GM12878 (cell line): ENCODE measurements at regions not wholly inside any gene's neighbourhood (a gene's known extent, or its start where the extent isn't known, plus 50 kb on each side); places are given as distances from the start of the nearest gene placed in this dataset.

Experiments used
- ATAC-seq: fragments of 200-7000 bp; cut with Tn5 transposase; 3 replicates; pipeline ENCODE4 v1.9.1; 2020; ENCODE audit warnings: mild to moderate bottlenecking, moderate library complexity
- BruUV-seq: library from RNA; stranded (reverse); fragments of 400-500 nt; replicated peaks from 2 replicates; lab custom pipeline; 2021; lab: Mats Ljungman, UMichigan
- CTCF ChIA-PET: fragments of 300-600 bp; sonication (Branson Sonifier 250); formaldehyde crosslinking; extraction: SDS; loops from one replicate; lab custom pipeline; 2021; ENCODE audit warnings: inconsistent platforms; lab: Yijun Ruan, JAX
- POLR2A ChIA-PET: fragments of 350-600 bp; formaldehyde crosslinking; extraction: SDS; loops from one replicate; lab custom pipeline; 2021; ENCODE audit warnings: inconsistent platforms; lab: Charles Lee
- RAD21 ChIA-PET: fragments of 300-600 bp; sonication (Branson Sonifier 250); formaldehyde crosslinking; loops from one replicate; lab custom pipeline; 2023; ENCODE audit warnings: antibody characterized with exemption; ENCODE audit not compliant: unreplicated experiment; lab: Charles Lee
- SMC1A ChIA-PET: fragments of 300-600 bp; sonication (Branson Sonifier 250); formaldehyde crosslinking; loops from one replicate; lab custom pipeline; 2023; ENCODE audit not compliant: unreplicated experiment, uncharacterized antibody; lab: Charles Lee
- DNase-seq: peaks from one replicate; pipeline ENCODE4 v3.0.0-alpha.2; 2011; ENCODE audit warnings: low read depth, low spot score
- FAIRE-seq: peaks from 3 replicates; lab custom pipeline; 2011; peaks lifted over from hg19 to GRCh38; lab: Jason Lieb, UNC
- H2AFZ ChIP-seq: 2 replicates; pipeline ENCODE4 v1.6.0; 2011; ENCODE audit warnings: low read depth, low read length, control low read depth; ENCODE audit not compliant: control insufficient read depth
- H3K27ac ChIP-seq: 2 replicates; pipeline ENCODE4 v1.5.1; 2011; ENCODE audit warnings: control low read depth; ENCODE audit not compliant: control insufficient read depth, insufficient read depth
- H3K27me3 ChIP-seq, 2 experiments: replicated peaks in 1 of 2; 2 replicates each; pipeline versions ENCODE4 v1.6.0 to v1.6.1; 2011; ENCODE audit warnings: low read length in 1 of 2; ENCODE audit not compliant: control insufficient read depth in 2 of 2, insufficient read depth in 2 of 2
- H3K36me3 ChIP-seq, 2 experiments: 2 replicates each; pipeline ENCODE4 v1.5.1; 2011; ENCODE audit warnings: low read length in 1 of 2; ENCODE audit not compliant: control insufficient read depth in 2 of 2, insufficient read depth in 2 of 2
- H3K4me1 ChIP-seq: 2 replicates; pipeline ENCODE4 v1.6.1; 2011; ENCODE audit warnings: mild to moderate bottlenecking, low read length, moderate library complexity, mixed read lengths; ENCODE audit not compliant: control insufficient read depth, insufficient read depth
- H3K4me2 ChIP-seq: 2 replicates; pipeline ENCODE4 v1.6.0; 2011; ENCODE audit warnings: control low read depth; ENCODE audit not compliant: control insufficient read depth, insufficient read depth
- H3K4me3 ChIP-seq: fragments of 200-600 bp; sonication (generic); 2 replicates; pipeline ENCODE4 v1.5.1; 2016
- H3K79me2 ChIP-seq: 2 replicates; pipeline ENCODE4 v1.6.0; 2011; ENCODE audit warnings: low read length; ENCODE audit not compliant: control insufficient read depth, insufficient read depth
- H3K9ac ChIP-seq: 2 replicates; pipeline ENCODE4 v1.8.0; 2011; ENCODE audit warnings: low read length, control low read depth, mixed read lengths; ENCODE audit not compliant: control insufficient read depth, insufficient read depth
- H3K9me3 ChIP-seq: replicated peaks from 3 replicates; pipeline ENCODE4 v1.5.1; 2011; ENCODE audit warnings: mild to moderate bottlenecking, low read length; ENCODE audit not compliant: control insufficient read depth, insufficient read depth
- H4K20me1 ChIP-seq: 2 replicates; pipeline ENCODE4 v1.6.0; 2011; ENCODE audit not compliant: control insufficient read depth, insufficient read depth
- BCL3 ChIP-seq: IDR thresholded peaks from 2 replicates; pipeline ENCODE4 v1.6.1; 2011; ENCODE audit warnings: borderline replicate concordance, low read depth, mild to moderate bottlenecking, moderate library complexity, low read length; ENCODE audit not compliant: insufficient read depth, poor library complexity, severe bottlenecking
- CEBPB ChIP-seq, 2 experiments: fragments of 150-350 bp in 1 of 2; IDR thresholded peaks; 2 replicates each; pipeline ENCODE4 v1.6.1; 2012 to 2014; ENCODE audit warnings: low read depth in 2 of 2, low read length in 2 of 2, borderline replicate concordance in 1 of 2, inconsistent platforms in 1 of 2
- CUX1 ChIP-seq: IDR thresholded peaks from 2 replicates; pipeline ENCODE4 v1.6.1; 2012; ENCODE audit warnings: improper control_type of control experiment, low read depth, low read length; ENCODE audit not compliant: insufficient replicate concordance
- DPF2 ChIP-seq: fragments of 450-650 bp; IDR thresholded peaks from 2 replicates; pipeline ENCODE4 v1.6.1; 2017; ENCODE audit warnings: mild to moderate bottlenecking
- EED ChIP-seq: sonication (generic); IDR thresholded peaks from 2 replicates; pipeline ENCODE4 v1.6.1; 2016; ENCODE audit warnings: antibody characterized with exemption, low read depth
- GABPA ChIP-seq: IDR thresholded peaks from 2 replicates; pipeline ENCODE4 v1.6.1; 2014; ENCODE audit warnings: antibody characterized with exemption, low read depth, mild to moderate bottlenecking, inconsistent platforms
- IRF5 ChIP-seq: fragments of 450-650 bp; IDR thresholded peaks from 2 replicates; pipeline ENCODE4 v1.6.1; 2017; ENCODE audit warnings: borderline replicate concordance
- KAT2A ChIP-seq: conservative IDR thresholded peaks from 2 replicates; pipeline ENCODE4 v1.6.1; 2011; ENCODE audit warnings: low read depth, low read length; ENCODE audit not compliant: control insufficient read depth
- MEF2A ChIP-seq: IDR thresholded peaks from 2 replicates; pipeline ENCODE4 v1.6.1; 2011; ENCODE audit warnings: low read depth, mild to moderate bottlenecking, low read length, moderate library complexity; ENCODE audit not compliant: insufficient read depth
- NKRF ChIP-seq: fragments of 450-650 bp; conservative IDR thresholded peaks from 2 replicates; pipeline ENCODE4 v1.6.1; 2017; ENCODE audit warnings: mild to moderate bottlenecking, moderate library complexity
- PML ChIP-seq: IDR thresholded peaks from 2 replicates; pipeline ENCODE4 v1.6.1; 2012; ENCODE audit warnings: low read length, inconsistent platforms
- RAD21 ChIP-seq: IDR thresholded peaks from 2 replicates; pipeline ENCODE4 v1.6.1; 2011; ENCODE audit warnings: mild to moderate bottlenecking, low read depth, low read length, moderate library complexity; ENCODE audit not compliant: insufficient read depth
- RFX5 ChIP-seq: IDR thresholded peaks from 2 replicates; pipeline ENCODE4 v1.6.1; 2011; ENCODE audit warnings: low read depth, low read length, improper control_type of control experiment
- SMAD1 ChIP-seq: fragments of 450-650 bp; IDR thresholded peaks from 2 replicates; pipeline ENCODE4 v1.6.1; 2018; ENCODE audit warnings: mild to moderate bottlenecking, low read depth; ENCODE audit not compliant: partially characterized antibody
- YY1 ChIP-seq: IDR thresholded peaks from 2 replicates; pipeline ENCODE4 v1.6.1; 2011; ENCODE audit warnings: low read depth, mild to moderate bottlenecking, low read length
- ZSCAN29 ChIP-seq: fragments of 450-650 bp; IDR thresholded peaks from 2 replicates; pipeline ENCODE4 v1.6.1; 2017; ENCODE audit warnings: mild to moderate bottlenecking, moderate library complexity
- WGBS: methylation state at CpG from one replicate; pipeline ENCODE4 v1.1.6; 2016; ENCODE audit warnings: low lambda C conversion rate; ENCODE audit not compliant: insufficient replicate concordance, insufficient coverage; ENCODE audit errors: missing lambda C conversion rate; 5-methylcytosine and 5-hydroxymethylcytosine counted together
- in situ Hi-C: fragments of 300-500 bp; cut with MboI; formaldehyde crosslinking; loops from 9 replicates; pipeline ENCODE4 v1.14.3; 2018; ENCODE audit warnings: mixed read lengths
- intact Hi-C: fragments of 100-400 bp; cut with micrococcal nuclease; formaldehyde crosslinking; loops from one replicate; pipeline ENCODE4 v1.14.2; 2022; ENCODE audit not compliant: unreplicated experiment

- Histone ChIP-seq H3K4me3 (no peak overlapping the region), H3K4me1 (no peaks in the 10 kb centered on the region), H3K27ac (no peak overlapping the region), H3K9me3 (no peaks in the 10 kb centered on the region), H3K79me2 (no peaks in the 10 kb centered on the region), H3K9ac (no peak overlapping the region), H2AFZ (no peak overlapping the region), H3K27me3 (no peaks in the 10 kb centered on the region; a peak in 1 of 4 replicates), H3K36me3 (no peaks in the 10 kb centered on the region), H3K4me2 (no peak overlapping the region), H4K20me1 (no peaks in the 10 kb centered on the region)
- POLR2A ChIA-PET: no interaction called here
- CTCF ChIA-PET: no interaction called here
- SMC1A ChIA-PET: no interaction called here
- FAIRE-seq (no peak), ATAC-seq (no peak), DNase-seq (no peak)
- TF ChIP-seq RAD21: no peak
- TF ChIP-seq IRF5: no peak
- TF ChIP-seq RFX5: no peak
- TF ChIP-seq MEF2A: no peak
- no peak for TF ChIP-seq ZSCAN29
- TF ChIP-seq YY1: no peak
- no peak for TF ChIP-seq EED
- no peak for TF ChIP-seq DPF2
- TF ChIP-seq CEBPB (IDR thresholded peaks at IDR 0.05; ENCODE audit: borderline replicate concordance in 1 of 2, low read depth in 2 of 2, low read length in 2 of 2): no peak
- no peak for TF ChIP-seq BCL3
- no peak for TF ChIP-seq CUX1
- TF ChIP-seq SMAD1: no peak
- no peak for TF ChIP-seq KAT2A
- TF ChIP-seq NKRF: no peak
- TF ChIP-seq PML: no peak
- TF ChIP-seq GABPA: no peak
- RAD21 ChIA-PET: no interaction called here
- 11% methylated on average over 1 of the region's 1 CpG for WGBS
- in situ Hi-C loops: no loop called here
- intact Hi-C loops: no loop called here
- BruUV-seq: no TSS peak
Observed at GRCh38 chr5:53180991-53181390, 71.4 kb upstream of the MOCS2 start.
